ENCODE measurements at regions not wholly inside any gene's neighbourhood (a gene's known extent, or its start where the extent isn't known, plus 50 kb on each side); places are given as distances from the start of the nearest gene placed in this dataset.
A peak's percentile ranks its signal among the peaks of the same experiment; 100 is the strongest.
"Not testable (repeated sequence)": the region's sequence is repeated elsewhere in the genome, so short reads cannot be mapped to it uniquely, and the experiment has no call there.

GRCh38 chr10:124150189-124150806, 56.9 kb upstream of the CHST15 start:
- Mint-ChIP-seq H3K36me3 (ENCODE audit: low read depth) (no peaks in the 10 kb centered on the region), H3K27me3 (ENCODE audit: low read depth) (no peaks in the 10 kb centered on the region), H3K4me3 (ENCODE audit: unreplicated experiment) (no peak overlapping the region), H3K4me1 (ENCODE audit: low read depth) (peaks cover 17% of the 10 kb centered on the region), H3K27ac (ENCODE audit: unreplicated experiment) (no peak overlapping the region), H3K9me3 (ENCODE audit: low read depth) (no peaks in the 10 kb centered on the region)
- no peak for DNase-seq (ENCODE audit: low spot score)
- TF ChIP-seq CTCF (IDR thresholded peaks at IDR 0.05) = no peak

GRCh38 chr10:124149189-124150042, 56.0 kb upstream of the CHST15 start:
- DNase-seq (ENCODE audit: low spot score) = no peak
- peaks cover 24% of the 10 kb centered on the region for H3K4me1 Mint-ChIP-seq (ENCODE audit: low read depth)
- H3K4me3 Mint-ChIP-seq (ENCODE audit: unreplicated experiment) = no peak overlapping the region
- no peaks in the 10 kb centered on the region for H3K36me3 Mint-ChIP-seq (ENCODE audit: low read depth)
- H3K27ac Mint-ChIP-seq (ENCODE audit: unreplicated experiment) = no peak overlapping the region
- H3K27me3 Mint-ChIP-seq (ENCODE audit: low read depth) = no peaks in the 10 kb centered on the region
- TF ChIP-seq CTCF (IDR thresholded peaks at IDR 0.05) = no peak
- no peaks in the 10 kb centered on the region for H3K9me3 Mint-ChIP-seq (ENCODE audit: low read depth)

- peak overlapping the region; percentile 45 for H3K27ac Mint-ChIP-seq (ENCODE audit: unreplicated experiment)
- not testable (repeated sequence) for H3K9me3 Mint-ChIP-seq (ENCODE audit: low read depth); DNase-seq (ENCODE audit: low spot score); H3K36me3 Mint-ChIP-seq (ENCODE audit: low read depth); H3K4me3 Mint-ChIP-seq (ENCODE audit: unreplicated experiment); H3K27me3 Mint-ChIP-seq (ENCODE audit: low read depth)
- H3K4me1 Mint-ChIP-seq (ENCODE audit: low read depth) = peaks cover 24% of the 10 kb centered on the region
These were observed 55.3 kb upstream of the CHST15 start for GRCh38 chr10:124148509-124149188.

- H3K36me3 Mint-ChIP-seq (ENCODE audit: low read depth) = no peaks in the 10 kb centered on the region
- H3K9me3 Mint-ChIP-seq (ENCODE audit: low read depth) = no peaks in the 10 kb centered on the region
- no peak for DNase-seq (ENCODE audit: low spot score)
- TF ChIP-seq CTCF (IDR thresholded peaks at IDR 0.05) = no peak
- H3K4me1 Mint-ChIP-seq (ENCODE audit: low read depth) = peaks cover 24% of the 10 kb centered on the region
- no peaks in the 10 kb centered on the region for H3K27me3 Mint-ChIP-seq (ENCODE audit: low read depth)
- H3K27ac Mint-ChIP-seq (ENCODE audit: unreplicated experiment) = no peak overlapping the region
- no peak overlapping the region for H3K4me3 Mint-ChIP-seq (ENCODE audit: unreplicated experiment)
These were observed 53.1 kb upstream of the CHST15 start for GRCh38 chr10:124146483-124146882.

- H3K27me3 Mint-ChIP-seq (ENCODE audit: low read depth) = no peaks in the 10 kb centered on the region
- no peak overlapping the region for H3K4me3 Mint-ChIP-seq (ENCODE audit: unreplicated experiment)
- peaks cover 22% of the 10 kb centered on the region for H3K4me1 Mint-ChIP-seq (ENCODE audit: low read depth)
- peak overlapping the region; percentile 5 for H3K27ac Mint-ChIP-seq (ENCODE audit: unreplicated experiment)
- H3K36me3 Mint-ChIP-seq (ENCODE audit: low read depth) = peaks cover under 1% of the 10 kb centered on the region
- H3K9me3 Mint-ChIP-seq (ENCODE audit: low read depth) = peaks cover 3% of the 10 kb centered on the region
- no peak for TF ChIP-seq CTCF (IDR thresholded peaks at IDR 0.05)
- DNase-seq (ENCODE audit: low spot score) = no peak
These were observed 51.9 kb upstream of the CHST15 start for GRCh38 chr10:124145109-124145870.
